ENCODE measurements at regions not wholly inside any gene's neighbourhood (a gene's known extent, or its start where the extent isn't known, plus 50 kb on each side); places are given as distances from the start of the nearest gene placed in this dataset.

DNA sequence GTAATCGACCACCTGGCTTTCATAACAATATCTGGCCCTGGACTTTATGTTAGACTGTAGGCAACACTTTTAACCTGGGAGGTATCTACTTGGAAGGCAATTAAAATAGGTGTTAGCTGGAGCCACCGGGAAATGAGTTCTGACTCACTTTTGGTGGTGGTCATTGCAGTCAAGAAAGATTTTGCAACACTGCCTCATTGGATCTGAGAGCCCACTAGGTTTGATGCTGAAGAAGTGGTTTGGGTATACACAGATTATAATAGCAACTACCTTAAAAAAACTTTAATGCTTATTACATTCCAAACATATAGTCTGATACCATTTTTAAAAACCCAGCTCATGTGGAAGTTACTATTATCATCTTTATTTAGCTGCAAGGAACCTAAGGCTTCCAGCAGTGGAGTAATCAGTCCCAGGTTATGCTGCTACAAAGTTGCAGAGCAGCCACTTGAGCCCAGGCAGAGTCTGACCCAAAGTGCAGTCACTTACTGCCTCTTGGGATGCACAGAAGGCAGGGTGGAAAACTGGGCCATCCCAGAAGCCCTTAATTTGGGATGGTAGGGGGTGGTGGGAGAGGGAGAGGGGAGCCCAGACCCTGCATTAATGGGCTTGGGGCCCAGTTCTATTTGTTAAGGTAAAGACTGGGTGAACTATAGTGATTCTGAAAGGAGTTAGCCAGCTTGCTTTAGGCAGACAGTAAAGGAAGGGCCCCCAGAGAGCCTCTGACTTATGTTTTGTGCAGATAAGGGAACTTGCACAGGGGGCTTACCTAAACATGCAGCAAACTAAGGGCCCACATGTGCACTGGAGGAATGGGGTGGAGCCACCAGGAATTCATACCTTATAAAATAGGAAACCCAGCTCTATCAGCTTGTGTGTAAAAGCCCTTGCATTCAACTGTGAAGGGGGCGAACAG lies 149.4 kb downstream of the SNX19 start:
- no peak for DNase-seq (ENCODE audit: extremely low read depth in 1 of 2, low read depth in 1 of 2)

DNA sequence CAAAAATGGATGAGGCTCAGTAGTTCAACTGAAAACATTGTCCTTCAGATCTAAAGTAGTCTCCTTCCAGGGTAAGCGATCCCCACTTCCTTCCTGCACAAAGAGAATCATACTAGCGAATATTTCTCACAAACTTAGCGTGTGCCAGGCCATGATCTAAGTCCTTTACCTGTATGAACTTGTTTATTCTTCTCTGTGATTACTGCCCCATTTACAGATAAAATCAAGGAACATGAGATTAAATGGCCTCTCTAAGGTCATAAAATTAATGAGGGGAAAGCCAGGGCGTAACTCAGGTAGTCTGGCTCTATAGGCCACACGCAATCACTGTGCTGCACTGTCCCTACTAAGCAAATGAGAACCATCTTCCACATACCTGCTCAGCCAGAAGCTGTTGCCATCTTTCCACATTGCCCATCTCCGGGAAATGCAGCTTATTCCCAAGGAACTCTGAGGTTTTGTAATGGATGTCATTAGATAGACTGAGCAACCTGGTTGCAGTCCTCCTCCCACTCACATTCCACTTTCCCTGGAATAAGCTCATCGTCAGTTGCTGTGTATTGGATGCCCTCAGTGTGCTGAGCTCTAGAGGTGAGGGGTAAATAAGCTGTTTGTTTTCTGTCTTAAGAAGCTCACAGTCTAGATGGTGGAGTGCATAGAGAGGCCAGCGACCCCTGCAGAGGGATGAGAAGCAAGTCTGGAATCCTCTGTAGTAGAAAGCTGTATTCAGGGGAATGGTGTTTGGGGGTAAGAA lies 146.3 kb downstream of the SNX19 start:
- no peak for DNase-seq (ENCODE audit: extremely low read depth in 1 of 2, low read depth in 1 of 2)

DNA sequence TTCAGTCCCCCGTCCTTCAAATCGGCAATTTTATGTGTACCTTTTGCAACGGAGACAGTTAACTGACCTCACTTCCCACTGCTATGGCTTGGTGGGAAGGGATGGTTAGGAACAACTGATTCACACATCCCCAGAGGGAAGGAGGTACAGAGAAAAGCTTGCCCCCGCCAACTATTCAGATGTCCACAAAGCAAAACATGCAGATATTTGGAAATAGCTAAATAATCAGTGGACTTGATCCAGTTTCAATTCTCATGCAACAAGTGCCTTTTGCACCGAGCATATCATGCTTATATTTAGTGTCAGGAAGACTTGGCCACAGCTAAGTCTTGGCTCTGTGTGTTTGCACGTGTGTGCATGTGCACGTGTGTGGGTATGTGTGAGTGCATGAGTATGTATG lies 144.6 kb downstream of the SNX19 start:
- no peak for DNase-seq (ENCODE audit: extremely low read depth in 1 of 2, low read depth in 1 of 2)

DNA sequence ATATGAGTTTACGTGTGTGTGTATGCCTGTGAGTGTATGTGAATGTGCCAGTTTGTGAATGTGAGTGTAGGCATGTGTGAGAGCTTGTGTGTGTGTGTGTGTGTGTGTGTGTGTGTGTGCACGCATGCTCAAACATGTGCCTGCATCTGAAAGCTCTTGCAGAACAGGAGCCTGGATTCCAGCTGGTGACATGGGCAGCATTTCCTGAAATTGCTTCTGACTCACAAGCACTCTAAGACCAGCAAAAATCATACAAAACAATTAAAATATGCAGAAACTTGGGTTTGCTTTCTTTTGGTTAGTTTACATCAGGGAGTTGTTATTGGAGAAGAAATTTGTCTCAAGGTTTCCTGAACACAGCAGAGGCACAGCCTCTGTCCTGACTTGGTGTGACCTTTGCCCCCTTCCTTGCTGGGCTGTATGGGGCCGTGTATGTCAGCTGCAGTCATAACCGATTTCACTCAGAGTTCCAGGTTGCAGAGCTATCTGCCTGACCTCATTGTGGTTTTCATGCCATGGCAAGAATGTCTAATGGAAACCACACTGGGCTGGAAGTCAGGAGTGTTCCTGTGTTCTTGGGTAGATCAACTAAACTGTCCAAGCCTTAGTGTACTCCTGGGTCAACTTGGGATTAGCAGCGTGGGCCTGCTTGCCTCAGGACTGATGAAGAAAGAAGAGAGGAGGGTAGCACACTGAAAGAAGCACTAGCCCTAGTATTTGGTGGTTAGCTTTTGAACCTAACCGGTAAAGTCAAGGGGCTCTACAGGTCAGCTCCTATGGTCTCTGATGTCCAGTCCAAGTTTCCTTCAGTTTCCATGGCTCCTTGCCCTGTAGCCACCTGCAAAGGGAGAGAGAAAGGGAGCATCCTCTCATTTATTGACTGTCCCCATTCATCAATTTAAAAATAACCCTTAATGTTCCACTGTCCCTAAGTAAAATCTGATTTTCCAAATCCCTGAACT lies 143.7 kb downstream of the SNX19 start:
- DNase-seq (ENCODE audit: extremely low read depth in 1 of 2, low read depth in 1 of 2) = no peak

DNA sequence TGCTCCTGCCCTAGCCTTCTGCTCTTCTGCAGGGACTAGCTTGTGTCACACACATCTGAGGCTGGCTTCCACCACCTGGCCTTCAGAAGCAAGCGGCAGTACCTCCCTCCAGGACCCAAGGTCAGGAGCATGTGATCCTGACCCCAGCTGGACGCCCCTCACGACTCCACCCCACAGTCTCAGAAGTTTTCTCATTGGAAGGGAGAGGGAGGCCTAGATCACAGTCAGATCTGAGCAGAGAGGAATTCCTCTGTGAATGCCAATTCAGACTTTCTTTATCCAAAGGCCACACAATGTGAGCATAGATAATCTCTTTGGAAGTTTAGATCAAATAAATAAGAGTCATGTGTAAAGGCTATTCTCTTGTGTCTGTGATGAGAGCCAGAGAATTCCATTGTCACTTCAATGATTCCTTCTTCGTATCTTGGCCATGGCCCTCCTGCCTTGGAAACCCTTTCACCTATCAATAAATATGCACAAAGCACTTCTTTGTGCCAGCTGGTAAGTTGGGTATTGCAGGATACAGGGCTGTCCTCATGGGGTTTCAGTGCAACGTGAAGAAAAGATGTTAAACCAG lies 142.9 kb downstream of the SNX19 start:
- no peak for DNase-seq (ENCODE audit: extremely low read depth in 1 of 2, low read depth in 1 of 2)

DNA sequence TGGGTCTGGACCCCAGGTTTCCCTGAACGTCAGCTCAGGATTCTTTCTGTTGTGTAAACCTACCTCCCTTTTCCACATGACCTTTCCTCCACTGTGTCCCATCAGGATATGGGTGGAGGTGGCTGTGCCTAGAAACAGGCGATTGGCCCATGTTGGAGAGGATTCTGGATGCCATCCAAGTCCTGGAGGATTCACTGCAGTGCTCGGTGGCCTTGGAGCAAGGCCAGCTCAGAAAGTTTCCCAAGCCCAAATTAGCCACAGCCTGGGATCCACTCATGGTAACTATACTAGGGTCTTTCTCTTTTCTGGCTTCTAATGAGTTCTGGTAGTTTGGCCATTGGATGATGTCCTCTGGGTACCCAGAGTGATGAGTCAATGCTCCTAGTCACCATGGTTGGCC lies 141.6 kb downstream of the SNX19 start:
- DNase-seq (ENCODE audit: extremely low read depth in 1 of 2, low read depth in 1 of 2) = no peak

DNA sequence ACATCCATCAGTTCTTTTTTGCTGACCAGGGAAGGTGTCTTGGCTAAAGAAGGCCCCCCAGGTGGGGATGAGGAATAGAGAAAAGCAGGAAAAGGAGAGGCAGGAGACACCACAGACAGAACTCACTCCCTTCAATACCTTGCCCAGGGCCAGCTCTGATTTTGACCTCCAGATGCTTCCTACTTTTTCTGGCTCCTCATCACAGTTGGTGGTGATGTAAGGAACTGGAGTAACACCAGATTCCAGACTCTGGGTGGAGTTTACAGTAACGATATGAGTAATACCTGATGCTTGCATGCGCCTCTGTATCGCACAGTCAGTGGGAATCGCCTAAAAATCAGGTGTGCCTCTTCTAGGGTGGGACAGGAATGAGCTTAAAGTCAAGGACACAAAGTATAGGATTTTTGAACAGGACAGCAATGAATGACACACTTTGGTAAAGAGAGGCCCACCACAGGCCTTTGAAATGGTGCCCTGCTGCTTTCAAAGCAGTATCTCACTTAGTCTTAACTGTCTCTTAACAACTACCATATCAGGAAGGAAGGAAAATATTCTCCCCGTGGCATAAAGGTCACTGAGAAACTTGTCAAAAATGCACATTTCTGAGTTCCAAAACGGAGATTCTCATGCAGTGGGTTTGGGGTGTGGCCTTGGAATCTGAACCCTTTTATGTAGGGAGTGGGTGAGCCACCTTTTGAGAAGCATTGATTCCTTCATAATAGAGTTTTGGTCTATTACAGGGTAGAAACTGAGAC lies 140.8 kb downstream of the SNX19 start:
- no peak for DNase-seq (ENCODE audit: extremely low read depth in 1 of 2, low read depth in 1 of 2)

DNA sequence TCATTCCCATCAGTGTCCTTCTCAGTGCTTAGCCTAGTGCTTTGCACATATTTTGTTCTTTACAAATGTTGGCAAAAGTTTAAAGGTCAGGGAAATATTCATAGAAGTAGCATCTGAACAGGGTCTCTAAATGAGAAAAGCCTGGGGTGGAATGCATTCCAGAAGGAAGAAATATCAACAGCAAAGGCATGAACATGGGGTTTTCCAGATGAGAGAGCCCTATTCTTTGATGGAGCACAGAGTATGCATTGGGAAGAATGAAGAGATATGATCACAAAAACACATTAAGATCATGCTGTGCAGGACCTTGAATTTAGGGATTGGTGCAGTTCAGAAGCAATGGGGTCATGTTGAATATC lies 140.2 kb downstream of the SNX19 start:
- DNase-seq (ENCODE audit: extremely low read depth in 1 of 2, low read depth in 1 of 2) = no peak

DNA sequence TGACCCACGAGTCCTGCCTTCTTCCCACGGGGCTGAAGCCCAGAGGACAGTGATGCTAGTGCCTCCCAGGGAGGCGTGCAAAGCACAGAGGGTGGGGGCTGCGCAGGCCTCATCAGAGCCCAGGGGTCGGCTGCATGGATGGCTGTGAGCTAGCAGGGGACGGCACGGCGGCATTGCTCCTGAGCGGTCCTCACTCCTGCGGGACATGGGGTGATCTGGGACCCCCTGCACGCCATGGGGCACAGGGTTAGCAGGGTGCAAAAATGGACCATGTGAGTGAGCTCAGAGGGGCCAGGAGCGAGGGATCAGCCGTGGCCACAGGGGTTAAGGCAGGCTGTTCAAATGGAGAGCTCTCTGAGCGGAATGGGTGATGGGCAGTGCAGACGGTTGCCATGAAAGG lies 138.3 kb downstream of the SNX19 start:
- DNase-seq (ENCODE audit: extremely low read depth in 1 of 2, low read depth in 1 of 2) = no peak

DNA sequence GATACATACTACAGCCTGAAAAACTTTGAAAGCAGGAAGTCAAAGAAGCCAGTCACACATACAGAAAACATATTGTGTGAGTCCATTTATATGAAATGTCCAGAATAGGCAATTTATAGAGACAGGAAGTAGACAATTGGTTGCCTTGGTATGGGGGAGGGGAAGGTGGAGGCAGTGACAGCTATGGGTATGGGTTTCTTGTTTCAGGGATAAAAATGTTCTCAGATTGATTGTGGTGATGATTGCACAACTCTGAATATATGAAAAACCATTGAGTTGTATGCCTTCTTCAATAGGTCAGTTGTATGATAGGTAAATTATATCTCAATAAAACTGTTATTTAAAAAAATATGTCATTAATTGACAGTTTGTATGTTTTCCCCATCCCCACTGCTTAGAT lies 137.6 kb downstream of the SNX19 start:
- no peak for DNase-seq (ENCODE audit: extremely low read depth in 1 of 2, low read depth in 1 of 2)

DNA sequence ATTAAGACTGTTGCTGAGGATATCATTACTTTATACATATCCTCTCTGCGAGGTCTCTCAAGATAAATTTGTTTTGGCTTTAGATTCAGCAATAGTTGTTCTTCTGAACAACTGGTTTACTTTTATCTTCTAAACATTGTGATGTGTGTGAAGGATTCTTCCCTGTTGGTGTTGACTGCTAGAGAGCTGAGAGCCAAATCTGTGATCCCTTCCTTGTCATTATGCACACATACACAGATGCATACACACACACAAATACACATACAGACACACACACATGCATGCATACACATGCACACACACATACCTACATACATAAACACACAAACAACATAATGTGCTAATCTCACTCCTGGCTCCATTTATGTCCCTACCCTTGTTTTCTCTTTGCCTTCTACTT lies 137.0 kb downstream of the SNX19 start:
- DNase-seq (ENCODE audit: extremely low read depth in 1 of 2, low read depth in 1 of 2) = no peak

DNA sequence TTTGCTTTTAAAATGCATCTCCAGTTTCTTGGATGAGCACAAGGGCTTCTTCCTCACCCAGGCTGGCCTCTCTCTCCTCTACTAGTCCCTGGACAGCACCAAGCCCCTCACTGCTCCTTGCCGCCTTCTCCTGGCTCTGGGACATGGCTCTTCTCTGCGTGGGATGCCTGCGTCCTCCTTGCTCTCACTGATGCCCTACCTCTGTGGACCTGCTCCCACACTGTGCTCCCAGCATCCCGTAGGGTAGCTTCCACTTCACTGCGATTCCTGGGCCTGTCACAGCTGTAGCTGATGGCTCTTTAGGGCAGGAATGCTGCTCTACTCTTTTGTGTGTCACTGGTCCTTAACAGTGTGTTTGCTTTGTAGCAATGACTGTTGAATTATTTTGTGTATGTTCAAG lies 136.3 kb downstream of the SNX19 start:
- DNase-seq (ENCODE audit: extremely low read depth in 1 of 2, low read depth in 1 of 2) = no peak

DNA sequence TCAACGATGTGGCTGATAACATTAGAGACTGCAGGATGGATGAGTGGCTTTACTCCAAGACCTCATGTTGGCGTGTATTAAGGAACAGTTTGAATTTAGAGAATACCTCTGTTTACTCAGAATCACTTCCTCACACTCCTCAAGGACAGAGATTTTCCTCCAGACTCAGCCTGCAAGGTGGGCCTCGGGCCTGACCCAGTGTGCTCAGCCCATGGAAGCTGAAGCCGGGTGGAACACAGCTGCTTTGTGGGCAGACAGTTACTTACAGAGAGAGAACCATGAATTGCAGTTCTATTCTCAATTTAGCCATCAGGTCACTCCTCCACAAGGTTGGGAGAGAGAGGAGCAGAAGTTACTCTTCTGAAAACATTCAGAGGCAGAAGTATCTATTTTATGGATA lies 135.8 kb downstream of the SNX19 start:
- no peak for DNase-seq (ENCODE audit: extremely low read depth in 1 of 2, low read depth in 1 of 2)

DNA sequence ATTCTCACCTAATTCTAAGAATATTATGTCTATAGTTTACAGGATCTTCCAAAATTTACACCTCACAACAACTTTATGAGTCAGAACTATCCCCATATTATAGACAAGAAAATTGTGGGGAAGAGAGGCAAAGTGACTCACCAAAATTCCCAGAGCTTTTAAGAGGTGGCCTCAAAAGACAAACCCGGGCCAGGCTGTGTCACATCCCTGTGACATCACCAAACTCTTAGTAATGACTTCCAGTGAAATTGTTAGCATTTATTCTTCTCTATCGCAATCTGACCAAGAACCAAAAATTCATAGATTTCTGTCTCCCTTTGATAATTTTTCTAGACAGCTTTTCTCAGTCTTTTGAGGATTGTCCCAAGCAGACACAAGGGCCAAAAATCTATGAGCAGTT lies 134.3 kb downstream of the SNX19 start:
- DNase-seq (ENCODE audit: extremely low read depth in 1 of 2, low read depth in 1 of 2) = no peak

DNA sequence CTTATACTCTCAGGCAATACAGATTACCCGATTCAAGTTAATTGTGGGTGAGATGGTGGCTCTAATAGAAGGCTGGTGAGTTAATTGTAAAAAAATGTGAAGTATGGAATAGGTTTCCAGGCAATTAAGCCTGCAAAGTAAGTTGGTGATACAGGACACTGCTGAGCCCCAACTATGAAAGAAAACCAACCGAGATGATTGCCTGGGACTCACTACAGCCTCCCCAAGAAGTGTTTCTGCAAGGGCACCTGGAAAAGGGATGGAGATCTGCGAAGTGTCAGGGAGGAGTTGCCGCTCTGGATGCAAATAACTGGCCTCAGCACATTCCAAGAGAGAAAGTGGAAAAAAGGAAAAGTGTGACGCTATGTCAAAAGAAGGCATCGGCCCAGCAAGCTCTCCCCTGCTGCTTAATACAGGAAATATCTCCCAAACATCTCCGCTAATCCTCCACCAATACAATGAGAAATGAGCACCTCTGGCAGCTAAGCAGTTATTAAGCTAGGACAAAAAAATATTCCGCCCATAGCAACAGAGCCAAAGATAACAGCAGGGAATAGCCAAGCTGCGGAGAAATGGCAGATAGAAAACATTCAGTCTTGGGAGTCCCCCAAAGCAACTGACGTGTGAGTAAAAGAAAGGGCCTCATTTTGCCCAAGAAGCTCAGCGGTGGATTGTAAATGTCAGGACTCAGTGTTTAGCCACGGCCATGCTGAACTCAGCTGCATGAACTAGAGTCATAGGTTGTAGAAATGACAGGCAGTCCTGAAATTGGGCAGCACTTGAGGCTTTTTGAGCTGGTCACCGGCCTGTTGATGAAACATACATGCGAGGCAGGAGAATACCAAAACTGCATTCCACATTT lies 133.7 kb downstream of the SNX19 start:
- DNase-seq (ENCODE audit: extremely low read depth in 1 of 2, low read depth in 1 of 2) = no peak

DNA sequence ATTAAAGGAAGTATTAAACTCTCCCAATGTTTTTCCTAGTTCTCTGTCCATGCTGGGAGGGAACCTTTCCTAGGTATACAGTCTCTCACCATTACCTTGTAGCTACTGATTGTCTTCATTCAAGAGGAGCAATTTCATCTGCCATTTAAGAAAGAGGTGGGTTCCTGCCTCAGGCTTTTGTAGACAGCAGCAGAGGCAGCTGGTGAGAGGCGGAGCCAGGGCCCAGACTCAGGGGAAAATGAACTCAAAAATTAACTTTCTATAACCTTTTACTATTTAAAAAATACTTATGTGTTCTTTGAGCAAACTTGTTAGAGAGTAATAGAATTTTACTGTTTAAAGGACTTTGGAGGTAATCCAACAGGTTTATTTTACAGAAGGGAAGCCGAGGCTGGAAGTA lies 133.0 kb downstream of the SNX19 start:
- DNase-seq (ENCODE audit: extremely low read depth in 1 of 2, low read depth in 1 of 2) = no peak

DNA sequence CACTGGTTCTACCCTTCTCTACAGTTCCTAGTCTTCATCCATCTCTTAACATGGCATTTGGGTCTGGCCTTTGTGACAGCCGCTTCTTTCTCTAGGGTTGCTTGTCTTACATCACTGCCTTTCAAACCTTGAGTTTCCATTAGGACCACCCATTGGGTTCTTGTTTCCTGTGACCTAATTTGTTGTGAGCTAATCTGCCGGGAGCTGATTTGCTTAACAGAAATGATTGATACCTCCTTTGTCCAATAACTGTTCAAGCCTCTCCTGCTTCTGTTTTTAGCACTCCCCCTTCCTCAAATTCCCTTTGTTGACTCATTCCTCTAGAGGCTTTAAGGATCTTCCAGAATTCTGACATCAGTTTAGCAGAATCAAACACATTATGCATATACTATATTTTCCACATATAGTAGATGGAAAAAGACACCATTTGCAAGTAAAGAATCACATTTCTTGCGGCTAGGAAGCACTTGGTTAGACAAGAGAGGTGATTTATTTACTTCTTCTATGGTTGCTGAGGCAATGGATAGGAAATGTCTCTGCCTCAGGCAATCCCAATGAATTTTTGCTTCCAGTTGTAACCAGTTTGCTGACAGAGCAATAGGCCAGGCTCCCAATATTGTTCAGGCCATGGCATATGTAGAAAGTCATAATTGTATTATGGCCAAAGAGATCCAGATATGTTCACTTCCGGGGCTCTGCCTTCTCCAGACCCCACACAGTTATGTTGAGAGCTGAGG lies 130.7 kb downstream of the SNX19 start:
- no peak for DNase-seq (ENCODE audit: extremely low read depth in 1 of 2, low read depth in 1 of 2)

DNA sequence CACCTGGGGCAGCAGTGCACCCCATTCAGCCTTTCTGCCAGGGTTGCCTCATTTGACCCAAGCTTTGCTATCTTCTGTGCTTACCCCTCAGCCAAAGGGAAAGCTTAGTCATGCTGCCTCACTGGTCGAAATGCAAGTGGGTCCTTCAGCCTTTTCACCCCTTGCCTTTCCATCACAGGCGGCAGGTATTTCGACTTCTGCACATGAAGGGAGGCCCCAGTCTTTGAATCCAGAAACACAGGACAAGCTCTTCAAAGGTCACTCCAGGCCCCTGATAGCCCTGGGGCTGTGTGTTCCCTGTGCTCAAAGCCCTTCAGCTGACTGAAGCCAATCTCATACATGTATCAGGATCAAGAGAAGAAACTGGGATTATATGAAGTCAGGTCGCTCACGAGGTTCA lies 129.7 kb downstream of the SNX19 start:
- DNase-seq (ENCODE audit: extremely low read depth in 1 of 2, low read depth in 1 of 2) = no peak

All from stimulated activated CD8-positive, alpha-beta memory T cell treated with anti-CD3 and anti-CD28 coated beads, Interleukin-7, amount 100 ng/mL, for 48 hours (primary cell).